ENCODE measurements at regions not wholly inside any gene's neighbourhood (a gene's known extent, or its start where the extent isn't known, plus 50 kb on each side); places are given as distances from the start of the nearest gene placed in this dataset.
"Not testable (repeated sequence)": the region's sequence is repeated elsewhere in the genome, so short reads cannot be mapped to it uniquely, and the experiment has no call there.

DNA sequence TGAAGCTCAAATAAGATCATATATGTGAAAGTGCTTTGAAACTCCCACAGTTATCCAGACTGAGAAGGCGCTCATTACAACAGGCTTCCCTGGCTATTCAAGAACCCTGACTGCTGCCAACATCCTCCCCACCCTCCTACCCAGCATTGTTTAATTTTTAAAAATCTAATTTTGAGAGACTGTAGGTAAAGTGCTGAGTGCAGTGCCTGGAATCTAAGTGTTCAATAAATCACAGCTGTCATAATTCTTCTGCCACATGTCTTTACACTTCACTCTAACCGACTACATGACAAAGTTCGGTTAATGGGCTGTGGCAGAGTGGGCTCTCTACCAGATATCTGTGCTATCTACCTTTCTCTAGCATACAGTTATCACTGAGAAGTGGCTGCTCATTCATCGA, 255.6 kb upstream of the C9orf72 start:
- DNase-seq = no peak

DNA sequence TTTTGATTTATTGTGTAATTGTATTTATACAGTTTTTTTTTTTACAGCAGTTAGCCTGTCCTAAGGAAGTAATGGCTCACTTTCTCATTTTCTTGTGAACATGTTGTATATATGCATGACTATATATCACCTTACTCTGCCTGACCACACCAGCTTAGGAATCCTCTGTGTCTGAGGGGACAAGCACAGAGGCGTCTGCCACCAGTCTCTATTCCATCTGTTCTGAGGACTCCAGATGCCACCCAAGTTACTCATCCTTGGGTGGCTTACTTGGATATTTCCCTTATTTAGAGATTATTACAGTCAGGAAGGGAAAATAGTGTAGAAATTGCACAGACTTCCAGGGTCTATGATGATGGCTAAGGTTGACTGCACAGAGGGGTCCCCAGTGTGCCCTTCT, 256.3 kb upstream of the C9orf72 start:
- no peak for DNase-seq

DNA sequence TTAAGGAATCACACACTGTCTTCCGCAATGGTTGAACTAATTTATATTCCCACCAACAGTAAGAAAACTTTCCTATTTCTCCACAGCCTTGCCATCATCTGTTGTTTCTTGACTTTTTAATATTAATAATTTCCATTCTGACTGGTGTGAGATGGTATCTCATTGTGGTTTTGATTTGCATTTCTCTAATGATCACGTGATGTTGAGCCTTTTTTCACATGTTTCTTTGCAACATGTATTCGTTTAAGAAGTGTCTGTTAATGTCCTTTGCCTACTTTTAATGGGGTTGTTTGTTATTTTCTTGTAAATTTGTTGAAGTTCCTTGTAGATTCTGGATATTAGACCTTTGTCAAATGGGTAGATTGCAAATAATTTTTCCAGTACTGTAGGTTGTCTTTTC, 258.8 kb upstream of the C9orf72 start:
- DNase-seq = not testable (repeated sequence)

DNA sequence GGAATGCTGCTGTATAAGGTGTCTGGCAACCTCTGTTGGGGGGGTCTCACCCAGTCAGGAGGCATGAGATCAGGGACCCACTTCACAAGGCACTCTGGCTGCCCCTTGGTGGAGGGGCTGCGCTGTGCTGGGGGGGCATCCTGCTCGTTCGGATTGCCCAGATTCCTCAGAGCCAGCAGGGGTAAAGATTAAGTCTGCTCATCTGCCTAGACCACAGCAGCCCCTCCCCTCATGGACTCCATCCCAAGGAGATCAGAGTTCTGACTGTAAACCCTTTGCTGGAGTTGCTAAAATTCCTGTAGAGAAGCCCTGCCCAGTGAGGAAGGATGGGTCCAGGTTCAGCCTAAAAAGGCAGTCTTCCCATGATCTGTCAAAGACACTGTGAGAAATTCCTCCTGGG, 262.0 kb upstream of the C9orf72 start:
- no peak for DNase-seq

DNA sequence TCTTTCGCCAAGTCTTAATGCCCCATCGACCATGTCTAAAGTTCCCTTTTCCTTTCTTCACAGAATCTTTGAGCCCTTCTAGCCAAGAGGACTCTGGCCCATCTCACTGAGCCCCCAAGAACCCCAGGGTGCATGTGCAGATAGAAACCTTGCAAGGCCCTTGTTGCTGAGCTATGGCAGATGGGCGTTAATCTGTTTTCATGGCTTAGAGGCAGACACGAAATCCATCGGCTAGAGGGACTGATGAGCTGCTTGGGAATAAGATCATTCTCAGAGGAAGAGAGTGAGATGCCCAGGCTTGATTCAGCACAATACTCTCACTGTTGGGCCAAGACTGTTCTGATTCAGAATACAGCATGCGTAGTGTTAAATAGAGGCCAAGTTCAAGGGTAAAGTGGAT, 262.5 kb upstream of the C9orf72 start:
- DNase-seq = no peak

DNA sequence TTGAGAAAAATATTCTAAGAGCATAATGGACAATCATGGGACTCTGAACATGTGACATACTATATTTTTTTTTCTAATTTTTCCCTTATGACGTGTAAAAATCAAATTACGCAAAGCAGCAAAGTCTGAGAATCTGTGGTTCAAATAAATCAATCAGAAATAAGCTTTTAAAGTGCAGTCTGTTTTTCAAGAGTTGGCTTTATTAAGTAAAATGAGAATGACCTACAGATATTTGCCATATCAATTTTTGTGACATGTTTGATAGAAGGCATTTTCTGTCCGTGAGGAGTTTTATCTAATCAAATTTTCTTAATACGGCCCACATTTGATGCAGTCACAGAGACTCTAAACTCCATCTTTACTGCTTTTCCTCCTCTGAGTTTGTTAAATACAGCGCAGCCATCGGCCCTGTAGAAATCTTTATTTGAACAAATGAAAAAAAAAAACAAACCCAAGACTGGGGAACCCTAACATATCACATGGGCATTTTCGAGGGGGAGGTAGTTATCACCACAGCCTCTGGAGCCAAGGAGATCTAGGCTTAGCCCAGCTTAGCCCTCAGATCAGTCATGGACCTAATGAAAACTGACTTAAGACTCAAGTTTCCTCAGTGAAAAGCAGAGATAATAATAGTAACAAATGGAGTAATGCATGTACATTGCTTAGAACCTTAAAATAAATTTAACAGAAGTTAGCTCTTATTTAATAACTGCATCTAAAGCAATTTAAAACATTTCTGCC, 263.6 kb upstream of the C9orf72 start:
- no peak for DNase-seq

DNA sequence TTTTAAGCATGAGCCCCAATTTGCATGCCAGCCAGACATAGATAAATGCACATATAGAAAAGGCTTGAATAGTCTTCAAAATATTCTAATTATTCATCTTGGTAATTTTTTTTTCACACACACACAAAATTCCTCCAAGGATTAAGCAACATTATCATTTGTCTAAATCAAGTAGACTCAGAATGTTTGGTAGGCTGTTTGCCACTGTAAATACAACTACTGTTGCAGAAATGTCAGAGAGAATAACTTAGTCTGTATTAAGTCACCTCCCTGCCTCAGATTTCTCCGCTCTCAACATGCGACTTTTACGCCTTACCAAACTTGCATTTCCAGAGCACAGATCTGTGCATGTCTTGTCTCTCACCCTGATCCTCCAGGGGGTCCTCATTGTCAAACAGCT, 265.6 kb upstream of the C9orf72 start:
- DNase-seq = no peak

DNA sequence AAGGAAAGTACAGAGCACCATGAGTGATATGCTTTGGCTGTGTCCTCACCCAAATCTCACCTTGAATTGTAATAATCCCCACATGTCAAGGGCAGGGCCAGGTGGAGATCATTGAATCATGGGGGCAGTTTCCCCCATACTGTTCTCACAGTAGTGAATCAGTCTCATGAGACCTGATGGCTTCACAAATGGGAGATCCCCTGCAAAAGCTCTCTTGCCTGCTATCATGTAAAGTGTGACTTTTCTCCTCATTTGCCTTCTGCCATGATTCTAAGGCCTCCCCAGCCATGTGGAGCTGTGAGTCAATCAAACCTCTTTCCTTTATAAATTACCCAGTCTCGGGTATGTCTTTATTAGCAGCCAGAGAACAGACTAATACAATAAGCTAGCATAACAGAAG, 266.5 kb upstream of the C9orf72 start:
- not testable (repeated sequence) for DNase-seq

DNA sequence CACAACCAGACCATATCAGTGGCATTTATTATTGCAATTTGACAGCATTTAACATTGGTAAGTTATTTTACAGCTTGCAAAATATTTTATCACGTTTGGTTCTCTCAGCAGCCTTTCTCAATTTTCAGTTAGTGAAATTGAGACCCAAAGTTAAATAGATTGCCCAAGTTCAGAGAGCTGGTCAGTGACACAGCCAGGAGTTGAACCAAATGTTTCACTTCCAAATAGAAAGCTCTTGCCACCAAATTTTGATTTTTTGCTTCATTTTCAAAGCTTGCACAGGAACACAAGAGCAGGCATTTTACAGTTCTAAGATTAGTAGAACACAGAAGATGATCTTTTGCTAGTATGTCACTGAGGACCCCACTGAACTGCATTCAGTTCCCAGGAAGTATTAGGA, 271.5 kb upstream of the C9orf72 start:
- DNase-seq = no peak

DNA sequence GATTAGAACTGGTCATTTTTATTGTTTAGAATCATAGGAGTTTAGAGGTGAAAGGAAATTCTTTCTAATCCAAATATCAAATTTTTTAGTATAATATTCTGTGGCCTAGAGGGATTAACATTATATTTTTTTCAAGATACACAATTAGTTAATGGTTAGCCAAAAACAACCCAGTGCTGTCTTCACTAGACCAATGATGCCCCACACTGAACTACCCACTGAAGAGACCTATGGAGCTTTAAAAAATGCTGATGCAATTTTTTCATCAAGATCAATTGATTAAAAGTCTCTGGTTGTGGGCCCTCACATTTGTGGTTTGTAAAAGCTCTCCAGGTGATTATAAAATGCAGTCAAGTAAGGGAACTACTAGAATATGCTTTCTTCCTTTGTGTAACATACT, 274.1 kb upstream of the C9orf72 start:
- no peak for DNase-seq

DNA sequence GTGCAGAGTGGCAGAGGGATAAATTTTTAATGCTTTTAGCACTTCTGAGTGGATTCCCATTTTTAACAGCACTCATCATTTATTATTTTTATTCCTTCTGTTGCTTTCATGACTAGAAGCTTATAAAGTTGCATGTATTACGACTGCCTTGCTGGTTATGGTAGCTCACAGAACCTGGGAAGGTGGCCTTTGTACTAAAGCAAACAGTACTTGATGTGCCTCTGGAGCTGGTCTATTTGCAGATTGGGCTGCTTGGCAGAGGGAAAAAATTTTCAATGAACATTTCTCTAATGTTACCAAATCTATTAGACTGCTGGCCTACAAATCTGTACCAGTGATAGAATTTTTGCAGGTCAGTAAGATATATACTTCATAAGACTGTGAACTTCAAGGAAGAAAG, 274.5 kb upstream of the C9orf72 start:
- DNase-seq = no peak

DNA sequence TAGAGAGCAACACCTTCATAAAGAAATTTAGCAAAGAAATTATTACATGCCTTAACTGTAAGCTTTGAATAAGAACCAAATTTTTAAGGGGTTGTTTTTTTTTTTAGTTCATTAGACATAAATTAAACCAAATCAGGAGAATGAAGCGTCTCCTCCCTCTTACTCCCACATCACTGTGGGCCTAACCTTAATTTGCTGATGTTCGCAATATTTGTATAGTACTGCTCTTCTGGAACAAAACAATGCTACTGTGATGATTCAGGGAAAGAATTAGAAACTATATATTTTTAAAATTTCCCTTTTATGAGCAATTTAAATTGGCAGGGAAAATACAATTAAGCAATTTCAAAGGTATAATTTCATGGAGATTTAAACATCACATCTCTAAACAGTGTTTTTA, 275.0 kb upstream of the C9orf72 start:
- no peak for DNase-seq

DNA sequence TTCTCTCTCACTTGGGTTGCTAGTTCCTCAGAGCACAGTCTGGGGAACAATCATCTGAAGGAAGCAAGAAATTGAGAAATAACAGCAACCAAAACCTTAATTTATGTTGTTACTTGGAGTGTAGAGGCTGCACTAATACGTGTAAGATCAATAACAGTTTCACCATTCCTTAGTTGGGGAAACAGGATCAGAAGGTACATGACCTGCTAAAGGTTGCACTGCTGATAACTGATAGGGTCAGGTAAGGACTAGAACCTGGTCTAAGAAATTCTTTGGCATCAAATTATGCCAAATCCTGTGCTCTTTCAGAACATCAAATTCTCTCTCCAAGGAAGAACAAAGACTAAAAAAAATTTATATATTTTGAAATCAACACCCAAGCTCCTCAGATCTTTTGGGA, 278.6 kb upstream of the C9orf72 start:
- DNase-seq = no peak

DNA sequence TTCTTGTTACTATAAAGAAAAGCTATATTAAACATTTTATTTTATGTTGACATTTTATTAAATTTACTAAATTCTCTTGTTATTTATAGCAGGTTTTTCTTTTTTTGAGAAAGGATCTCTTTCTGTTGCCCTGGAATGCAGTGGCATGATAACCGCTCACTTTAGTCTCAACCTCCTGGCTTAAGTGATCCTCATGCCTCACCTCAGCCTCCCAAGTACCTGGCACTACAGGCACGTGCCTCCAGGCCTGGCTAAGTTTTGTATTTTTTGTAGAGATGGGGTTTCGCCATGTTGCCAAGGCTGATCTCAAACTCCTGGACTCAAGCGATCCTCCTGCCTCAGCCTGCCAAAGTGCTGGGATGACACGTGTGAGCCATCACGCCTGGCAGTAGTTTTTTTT, 280.2 kb upstream of the C9orf72 start:
- no peak for DNase-seq

DNA sequence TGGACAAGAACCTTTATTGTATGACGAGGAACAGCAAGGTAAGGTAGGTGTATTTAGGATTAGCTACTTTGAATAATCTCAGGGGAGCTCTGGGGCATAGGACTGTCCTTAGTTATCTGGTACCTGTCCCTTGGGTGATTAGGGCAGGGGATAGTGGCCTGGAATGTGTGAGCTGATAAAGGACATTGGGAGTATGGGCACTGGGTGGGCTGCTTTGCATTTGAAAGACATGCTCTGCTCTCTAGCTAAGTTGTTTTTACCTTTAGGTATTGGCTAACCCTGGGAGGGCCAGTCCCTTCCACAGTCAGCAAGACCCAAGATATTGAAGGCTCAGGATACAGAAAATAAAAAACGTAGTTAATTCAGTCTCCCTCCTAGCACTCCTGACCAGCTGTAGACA, 282.8 kb upstream of the C9orf72 start:
- DNase-seq = no peak

DNA sequence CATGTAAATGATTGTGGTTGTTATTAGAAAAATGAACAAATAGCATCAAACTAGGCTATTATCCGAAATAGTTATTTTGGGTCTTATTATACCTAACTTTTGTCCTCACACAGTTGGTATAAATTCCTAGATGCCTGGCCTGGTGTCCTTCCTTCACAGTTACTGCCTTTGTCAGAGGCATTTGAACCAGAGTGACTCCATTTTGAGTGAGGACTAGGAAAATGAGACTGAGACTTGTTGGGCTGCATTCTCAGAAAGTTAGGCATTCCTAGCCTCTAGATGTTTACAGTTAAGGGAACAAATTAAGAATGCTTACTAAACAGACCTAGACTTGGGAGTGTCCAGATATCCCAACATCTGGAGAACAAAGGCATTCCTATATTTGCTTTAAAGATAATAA, 283.5 kb upstream of the C9orf72 start:
- DNase-seq = no peak

DNA sequence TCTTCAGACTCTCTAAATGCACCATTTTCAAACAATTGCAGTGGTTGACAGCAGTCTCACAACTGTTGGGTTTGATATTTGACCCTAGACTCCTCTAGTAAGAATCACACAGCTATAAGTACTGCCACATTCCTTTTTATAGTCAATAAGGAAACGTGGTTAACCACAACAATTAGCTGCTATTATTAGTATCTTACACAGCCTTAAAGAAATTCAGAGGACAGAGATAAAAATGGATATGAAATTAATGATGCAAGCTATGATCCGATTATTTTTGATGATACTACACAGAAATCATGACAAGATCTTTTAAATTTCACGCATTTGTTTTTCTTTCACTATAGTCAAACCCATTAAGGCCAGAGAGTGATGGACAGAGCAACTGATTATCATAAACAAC, 288.6 kb upstream of the C9orf72 start:
- no peak for DNase-seq

DNA sequence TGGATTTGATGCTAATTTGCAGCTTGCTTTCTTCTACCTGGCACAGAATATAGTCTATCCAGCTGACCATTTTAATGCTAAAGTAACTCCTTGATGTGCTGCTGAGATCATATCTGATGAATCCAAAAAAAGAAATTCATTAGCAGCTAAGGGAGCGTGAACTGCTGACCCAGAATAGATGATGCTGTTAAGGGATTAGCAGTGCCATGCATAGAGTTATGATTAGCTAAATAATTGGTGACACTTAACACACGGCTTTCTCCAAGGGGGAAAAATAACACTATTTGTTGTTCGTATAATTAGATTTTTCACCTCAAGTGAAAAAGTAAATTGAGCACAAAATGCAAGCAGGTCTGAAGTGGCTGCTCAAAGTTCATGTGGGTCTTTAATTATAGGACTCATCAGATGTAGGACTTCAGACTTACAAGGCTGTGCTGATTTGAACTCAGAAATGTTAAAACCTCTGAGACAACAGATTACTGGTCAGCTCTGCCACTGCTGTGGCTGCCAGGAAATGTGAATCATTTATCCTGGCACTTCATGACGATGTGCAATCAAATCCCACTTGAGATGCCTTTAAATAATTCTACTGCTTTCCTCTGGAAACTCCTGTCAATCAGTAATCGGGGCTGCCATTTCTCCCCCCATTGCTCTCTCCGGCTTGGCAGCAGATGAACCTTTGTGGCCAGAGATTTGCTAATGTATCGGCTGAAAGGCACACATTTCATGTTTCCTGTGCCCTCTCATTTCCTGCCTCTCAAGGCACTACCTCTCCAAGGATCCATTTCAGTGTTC, 291.6 kb upstream of the C9orf72 start:
- DNase-seq = no peak

DNA sequence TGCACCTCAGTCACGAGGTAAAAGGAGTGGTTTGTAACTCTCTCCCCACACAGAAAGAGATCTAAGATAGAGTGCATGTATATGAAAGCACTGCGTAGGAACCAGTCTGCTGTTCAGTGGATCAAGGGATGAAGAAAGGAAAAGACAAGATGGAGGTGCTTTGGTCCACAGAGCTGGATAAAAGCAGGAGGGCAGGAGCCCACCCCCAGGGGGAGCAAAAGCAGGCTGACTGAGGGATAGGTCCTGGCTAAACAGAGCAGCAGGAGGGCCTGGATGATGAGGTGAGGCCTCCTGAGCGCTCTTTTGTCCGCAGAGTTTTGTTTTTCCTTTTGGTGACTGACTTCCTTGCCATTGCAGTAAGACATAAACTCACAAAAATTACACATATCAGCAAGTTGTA, 293.5 kb upstream of the C9orf72 start:
- no peak for DNase-seq

DNA sequence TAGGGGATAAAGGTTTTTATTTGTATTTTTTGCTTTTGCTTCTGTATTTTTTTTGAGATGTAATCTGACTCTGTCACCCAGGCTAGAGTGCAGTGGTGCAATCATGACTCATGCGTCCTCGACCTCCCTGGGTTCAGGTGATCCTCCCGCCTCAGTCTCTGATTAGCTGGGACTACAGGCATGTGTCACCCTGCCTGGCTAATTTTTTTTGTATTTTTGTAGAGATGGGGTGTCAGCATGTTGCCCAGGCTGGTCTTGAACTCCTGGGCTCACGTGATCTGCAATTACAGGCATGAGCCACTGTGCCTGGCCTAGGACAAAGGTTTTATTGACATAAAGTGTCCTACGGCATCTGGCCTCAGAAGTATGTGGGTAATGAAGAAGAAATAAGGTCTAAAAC, 297.1 kb upstream of the C9orf72 start:
- DNase-seq = no peak

DNA sequence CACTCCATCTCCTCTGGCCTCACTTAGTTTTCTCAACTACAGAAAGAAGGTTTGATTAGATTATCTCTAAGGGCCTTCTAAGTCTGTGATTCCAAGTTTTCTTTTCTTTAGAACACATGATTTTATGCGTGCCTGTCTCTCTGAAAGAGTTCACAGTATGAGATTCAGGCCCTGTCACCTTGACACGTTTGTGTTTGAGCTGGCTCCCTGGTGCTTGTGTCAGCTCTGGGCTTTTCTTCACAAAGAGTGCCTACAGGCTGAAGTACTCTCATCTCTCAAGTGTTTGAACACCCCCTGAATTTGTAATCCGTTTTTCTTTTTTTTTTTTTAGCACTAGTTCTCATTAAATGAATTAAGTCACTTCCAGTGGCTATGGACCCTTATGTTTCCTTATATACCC, 306.9 kb upstream of the C9orf72 start:
- DNase-seq = no peak

DNA sequence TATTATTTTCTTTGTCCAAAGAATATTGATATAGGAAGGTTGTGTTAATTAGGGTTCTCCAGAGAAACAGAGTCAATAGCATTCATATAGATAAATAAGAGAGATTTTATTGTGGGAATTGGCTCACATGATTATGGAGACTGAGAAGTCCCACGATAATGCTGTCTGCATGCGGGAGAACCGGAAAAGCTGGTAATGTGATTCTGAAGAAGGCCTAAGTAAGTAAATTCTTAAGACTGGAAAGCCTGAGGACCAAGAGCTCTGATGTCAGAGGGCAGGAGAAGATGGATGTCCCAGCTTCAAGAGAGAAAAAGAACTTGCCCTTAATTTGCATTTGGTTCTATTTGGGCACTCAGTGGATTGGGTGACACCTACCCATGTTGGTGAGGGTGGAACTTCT, 307.4 kb upstream of the C9orf72 start:
- no peak for DNase-seq

DNA sequence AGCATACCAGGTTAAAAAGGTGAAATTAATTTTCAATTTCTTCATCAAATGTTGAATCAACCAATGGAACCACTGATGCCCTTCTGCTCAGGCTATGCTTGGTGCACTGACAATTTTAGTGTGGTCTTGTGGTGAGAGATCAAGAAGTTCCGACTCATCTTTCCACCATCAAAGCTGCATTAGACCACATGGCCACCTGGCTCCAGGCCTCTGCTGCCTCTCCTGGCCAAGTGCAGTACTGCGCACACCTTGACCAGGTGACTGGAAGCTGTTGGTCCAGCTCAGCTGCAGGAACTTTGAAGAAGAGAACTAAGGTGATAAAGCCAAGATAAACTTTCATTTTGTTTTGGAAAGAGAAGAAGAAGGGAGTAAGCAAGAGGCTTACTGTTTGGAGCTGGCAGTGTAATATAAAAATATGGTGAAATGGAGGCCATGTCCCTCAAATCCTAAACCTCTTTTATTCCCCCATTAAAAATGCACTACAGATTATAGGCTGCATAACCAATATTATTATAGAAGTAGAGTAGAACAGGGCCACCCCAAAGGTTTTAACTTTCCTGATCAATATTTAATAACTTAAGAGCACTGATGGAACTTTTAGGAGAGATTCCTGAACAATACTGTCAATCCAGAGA, 315.5 kb upstream of the C9orf72 start:
- peak; percentile 74 for DNase-seq

DNA sequence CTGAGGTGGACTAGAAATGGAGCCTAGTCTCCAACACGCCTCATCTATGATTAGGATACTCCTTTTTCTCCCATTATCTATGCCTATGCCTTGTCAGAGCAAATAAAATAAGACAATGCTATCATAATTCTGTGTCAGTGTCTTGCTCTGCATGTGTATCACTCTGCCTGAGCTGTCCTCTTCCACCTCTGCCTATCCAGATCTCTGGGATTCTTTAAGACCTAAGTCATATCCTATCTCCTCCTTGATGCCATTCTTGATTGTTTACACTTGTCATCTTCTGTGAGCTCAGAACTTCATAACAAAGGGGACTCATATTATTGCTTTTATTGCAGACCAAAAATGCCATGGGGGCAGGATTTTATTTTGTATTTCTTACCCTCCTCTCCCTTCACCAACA, 351.2 kb upstream of the C9orf72 start:
- no peak for DNase-seq
